NB4 (cell line): ENCODE measurements at regions not wholly inside any gene's neighbourhood (a gene's known extent, or its start where the extent isn't known, plus 50 kb on each side); places are given as distances from the start of the nearest gene placed in this dataset.

Source experiments
- DNase-seq: peaks from one replicate; pipeline ENCODE4 v3.0.0; 2010; ENCODE audit warnings: low read depth
- H3K4me3 ChIP-seq: one replicate; pipeline ENCODE4 v1.5.1; 2011; ENCODE audit warnings: mild to moderate bottlenecking, low read depth, low read length, moderate library complexity
- MYC ChIP-seq: IDR thresholded peaks from 2 replicates; pipeline ENCODE4 v1.6.1; 2011; ENCODE audit warnings: low read depth, low read length
- POLR2A ChIP-seq: IDR thresholded peaks from 2 replicates; pipeline ENCODE4 v1.6.1; 2011; ENCODE audit warnings: mild to moderate bottlenecking; ENCODE audit not compliant: insufficient read length; ENCODE audit errors: extremely low read depth
- TF ChIP-seq, protein P1 (sequence below): IDR thresholded peaks from 2 replicates; pipeline ENCODE4 v1.6.1; 2011; ENCODE audit warnings: low read depth, low read length
- TF ChIP-seq, protein P2 (sequence below): IDR thresholded peaks from one replicate; pipeline ENCODE4 v1.5.1; 2012; ENCODE audit warnings: low read depth, low read length

DNA sequence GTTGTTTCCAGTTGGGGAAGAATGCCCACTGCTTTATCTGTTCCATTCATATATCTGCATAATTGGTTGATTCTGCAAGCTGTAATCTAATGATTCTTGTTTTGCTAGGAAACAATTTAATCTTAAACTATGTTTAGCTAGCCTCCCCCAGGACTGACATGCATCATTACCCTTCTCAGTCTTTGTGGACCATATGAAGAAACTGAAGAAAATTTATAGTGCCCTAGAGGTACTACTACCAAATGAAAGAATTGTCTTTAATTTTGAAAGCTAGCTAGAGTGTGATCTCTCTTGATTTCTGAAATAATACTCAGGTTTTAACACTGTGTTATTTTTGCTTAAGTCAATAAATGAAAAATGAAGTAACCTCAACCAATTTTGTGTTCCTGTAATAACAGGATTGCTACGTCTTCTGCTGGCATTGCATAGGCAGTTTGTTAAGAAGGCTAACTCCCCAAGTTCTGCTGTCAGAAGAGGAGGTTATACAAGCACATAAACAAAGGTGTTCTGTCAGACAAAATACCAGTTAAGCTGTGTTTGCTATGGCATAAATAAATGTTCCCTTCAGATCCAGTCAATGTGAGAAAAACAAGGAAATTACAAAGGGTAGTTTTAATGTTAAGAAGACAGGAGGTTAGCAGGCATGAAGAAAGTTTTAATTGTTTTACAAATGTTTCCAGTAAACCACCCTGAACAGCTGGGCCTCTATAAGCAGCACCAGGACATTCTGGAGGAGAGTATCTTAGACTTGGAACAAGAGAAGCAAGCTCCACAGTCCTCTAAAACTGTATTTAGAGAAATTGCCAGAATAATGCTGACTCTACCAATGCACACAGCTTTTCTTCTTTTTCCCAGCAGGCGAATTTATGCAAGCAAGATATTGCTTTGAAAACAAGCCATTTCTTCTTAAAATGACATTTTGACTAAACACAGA, 90.3 kb upstream of the CTTNBP2 start:
- no peak for DNase-seq
- TF ChIP-seq, protein P1, sequence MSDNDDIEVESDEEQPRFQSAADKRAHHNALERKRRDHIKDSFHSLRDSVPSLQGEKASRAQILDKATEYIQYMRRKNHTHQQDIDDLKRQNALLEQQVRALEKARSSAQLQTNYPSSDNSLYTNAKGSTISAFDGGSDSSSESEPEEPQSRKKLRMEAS, result no peak
- TF ChIP-seq, protein P2, sequence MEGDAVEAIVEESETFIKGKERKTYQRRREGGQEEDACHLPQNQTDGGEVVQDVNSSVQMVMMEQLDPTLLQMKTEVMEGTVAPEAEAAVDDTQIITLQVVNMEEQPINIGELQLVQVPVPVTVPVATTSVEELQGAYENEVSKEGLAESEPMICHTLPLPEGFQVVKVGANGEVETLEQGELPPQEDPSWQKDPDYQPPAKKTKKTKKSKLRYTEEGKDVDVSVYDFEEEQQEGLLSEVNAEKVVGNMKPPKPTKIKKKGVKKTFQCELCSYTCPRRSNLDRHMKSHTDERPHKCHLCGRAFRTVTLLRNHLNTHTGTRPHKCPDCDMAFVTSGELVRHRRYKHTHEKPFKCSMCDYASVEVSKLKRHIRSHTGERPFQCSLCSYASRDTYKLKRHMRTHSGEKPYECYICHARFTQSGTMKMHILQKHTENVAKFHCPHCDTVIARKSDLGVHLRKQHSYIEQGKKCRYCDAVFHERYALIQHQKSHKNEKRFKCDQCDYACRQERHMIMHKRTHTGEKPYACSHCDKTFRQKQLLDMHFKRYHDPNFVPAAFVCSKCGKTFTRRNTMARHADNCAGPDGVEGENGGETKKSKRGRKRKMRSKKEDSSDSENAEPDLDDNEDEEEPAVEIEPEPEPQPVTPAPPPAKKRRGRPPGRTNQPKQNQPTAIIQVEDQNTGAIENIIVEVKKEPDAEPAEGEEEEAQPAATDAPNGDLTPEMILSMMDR, result no peak
- TF ChIP-seq POLR2A, result no peak
- no peak for TF ChIP-seq MYC
- H3K4me3 ChIP-seq, result no peak overlapping the region

DNA sequence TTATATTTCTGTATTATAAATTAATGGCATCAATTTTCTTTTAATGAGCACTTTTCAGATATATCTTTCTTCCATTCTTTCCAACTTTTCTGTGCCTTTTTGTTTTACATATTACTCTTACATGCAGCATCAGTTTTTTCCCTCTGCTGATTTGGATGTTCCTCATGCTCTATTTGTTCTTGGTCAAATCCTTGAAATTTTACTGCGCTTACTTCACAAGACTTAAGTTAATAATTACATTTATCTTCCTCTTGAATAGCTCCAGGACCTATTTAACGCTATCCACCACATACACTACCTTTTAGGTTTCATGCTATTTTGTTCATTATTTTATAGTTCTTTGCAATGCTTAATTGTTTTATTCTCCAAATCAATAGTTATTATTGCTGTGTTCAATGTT, 97.6 kb upstream of the CTTNBP2 start:
- H3K4me3 ChIP-seq, result no peak overlapping the region
- no peak for DNase-seq
- TF ChIP-seq, protein P2, result no peak
- TF ChIP-seq MYC (no peak), POLR2A (no peak)
- TF ChIP-seq, protein P1, result no peak

GRCh38 chr7:117971556-117972244, 98.5 kb upstream of the CTTNBP2 start:
- no peak for DNase-seq
- H3K4me3 ChIP-seq, result no peak overlapping the region
- TF ChIP-seq, protein P1, result no peak
- TF ChIP-seq, protein P2, result no peak
- TF ChIP-seq MYC (no peak), POLR2A (no peak)

- H3K4me3 ChIP-seq, result no peak overlapping the region
- TF ChIP-seq POLR2A (no peak), MYC (no peak)
- TF ChIP-seq, protein P2, result no peak
- TF ChIP-seq, protein P1, result no peak
- DNase-seq, result no peak
These were observed 99.4 kb upstream of the CTTNBP2 start for GRCh38 chr7:117972606-117973005.

DNA sequence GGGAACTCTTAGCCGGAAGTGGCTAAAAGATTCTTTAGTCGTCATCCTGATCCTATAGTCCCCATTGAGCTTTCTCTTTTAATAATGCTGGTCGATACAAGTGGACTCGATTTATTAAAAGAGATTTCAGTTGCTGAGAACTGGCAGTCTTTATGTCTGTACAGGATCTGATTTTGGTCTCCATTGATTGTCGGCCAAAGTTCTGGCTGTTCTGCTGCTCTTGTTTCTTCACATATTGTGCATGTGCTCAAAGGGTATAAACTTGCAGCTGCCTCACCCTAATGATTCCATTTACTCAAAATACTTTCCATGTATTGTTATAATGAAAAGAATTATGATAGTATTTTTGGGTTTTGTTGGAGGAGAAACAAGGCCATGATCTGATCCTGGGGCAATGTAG, 100.7 kb upstream of the CTTNBP2 start:
- H3K4me3 ChIP-seq, result no peak overlapping the region
- no peak for TF ChIP-seq MYC
- no peak for TF ChIP-seq POLR2A
- TF ChIP-seq, protein P1, result no peak
- TF ChIP-seq, protein P2, result no peak
- no peak for DNase-seq
